RKO (cell line): ENCODE measurements at regions not wholly inside any gene's neighbourhood (a gene's known extent, or its start where the extent isn't known, plus 50 kb on each side); places are given as distances from the start of the nearest gene placed in this dataset.

ENCODE experiments used
- DNase-seq: peaks from one replicate; pipeline ENCODE4 v3.0.0-alpha.2; 2016; ENCODE audit warnings: low spot score

- DNase-seq: no peak
These were observed 92.9 kb downstream of the TXNL1 start for GRCh38 chr18:56545464-56545863.

GRCh38 chr18:56542476-56542875 lies 95.9 kb downstream of the TXNL1 start:
- no peak for DNase-seq

GRCh38 chr18:56541793-56542192 lies 96.6 kb downstream of the TXNL1 start:
- DNase-seq: no peak

GRCh38 chr18:56541340-56541739 lies 97.1 kb downstream of the TXNL1 start:
- DNase-seq: no peak

- DNase-seq: no peak
These were observed 99.6 kb downstream of the TXNL1 start for GRCh38 chr18:56538746-56539145.

GRCh38 chr18:56532176-56532840 lies 106.1 kb downstream of the TXNL1 start:
- DNase-seq: no peak

GRCh38 chr18:56522816-56523215 lies 115.6 kb downstream of the TXNL1 start:
- no peak for DNase-seq

GRCh38 chr18:56521263-56521662 lies 117.1 kb downstream of the TXNL1 start:
- DNase-seq: no peak

- no peak for DNase-seq
These were observed 120.6 kb downstream of the TXNL1 start for GRCh38 chr18:56517761-56518160.

- DNase-seq: no peak
These were observed 121.2 kb downstream of the TXNL1 start for GRCh38 chr18:56517196-56517595.

GRCh38 chr18:56516789-56517188 lies 121.6 kb downstream of the TXNL1 start:
- no peak for DNase-seq

GRCh38 chr18:56515522-56515921 lies 122.9 kb downstream of the TXNL1 start:
- DNase-seq: no peak

- no peak for DNase-seq
These were observed 126.4 kb downstream of the TXNL1 start for GRCh38 chr18:56511996-56512395.

GRCh38 chr18:56510108-56510507 lies 128.3 kb downstream of the TXNL1 start:
- DNase-seq: no peak

GRCh38 chr18:56509656-56510055 lies 128.7 kb downstream of the TXNL1 start:
- no peak for DNase-seq

- no peak for DNase-seq
These were observed 129.9 kb downstream of the TXNL1 start for GRCh38 chr18:56508370-56509036.

GRCh38 chr18:56505971-56506370 lies 132.4 kb downstream of the TXNL1 start:
- no peak for DNase-seq

GRCh38 chr18:56505293-56505692 lies 133.1 kb downstream of the TXNL1 start:
- DNase-seq: no peak

GRCh38 chr18:56501896-56502295 lies 136.5 kb downstream of the TXNL1 start:
- no peak for DNase-seq

- no peak for DNase-seq
These were observed 142.5 kb downstream of the TXNL1 start for GRCh38 chr18:56495884-56496283.

GRCh38 chr18:56493531-56493930 lies 144.9 kb downstream of the TXNL1 start:
- DNase-seq: no peak

- no peak for DNase-seq
These were observed 146.3 kb downstream of the TXNL1 start for GRCh38 chr18:56492136-56492535.

- DNase-seq: no peak
These were observed 147.4 kb downstream of the TXNL1 start for GRCh38 chr18:56490942-56491341.

GRCh38 chr18:56489893-56490292 lies 148.5 kb downstream of the TXNL1 start:
- no peak for DNase-seq
